Fibroblast of the aortic adventitia (primary cell): ENCODE measurements at regions not wholly inside any gene's neighbourhood (a gene's known extent, or its start where the extent isn't known, plus 50 kb on each side); places are given as distances from the start of the nearest gene placed in this dataset.
A peak's percentile ranks its signal among the peaks of the same experiment; 100 is the strongest.

ENCODE experiments used
- DNase-seq: peaks from one replicate; pipeline ENCODE4 v3.0.0-alpha.2; 2010; ENCODE audit warnings: low read depth
- H3K4me3 ChIP-seq: 2 replicates; pipeline ENCODE4 v1.5.1; 2011; ENCODE audit warnings: low read depth, mild to moderate bottlenecking, control low read depth, low read length, moderate library complexity
- TF ChIP-seq, protein P1 (sequence below): IDR thresholded peaks from 2 replicates; pipeline ENCODE4 v1.5.1; 2011; ENCODE audit warnings: mild to moderate bottlenecking, low read length, control low read depth, inconsistent platforms; ENCODE audit not compliant: insufficient read depth

DNA sequence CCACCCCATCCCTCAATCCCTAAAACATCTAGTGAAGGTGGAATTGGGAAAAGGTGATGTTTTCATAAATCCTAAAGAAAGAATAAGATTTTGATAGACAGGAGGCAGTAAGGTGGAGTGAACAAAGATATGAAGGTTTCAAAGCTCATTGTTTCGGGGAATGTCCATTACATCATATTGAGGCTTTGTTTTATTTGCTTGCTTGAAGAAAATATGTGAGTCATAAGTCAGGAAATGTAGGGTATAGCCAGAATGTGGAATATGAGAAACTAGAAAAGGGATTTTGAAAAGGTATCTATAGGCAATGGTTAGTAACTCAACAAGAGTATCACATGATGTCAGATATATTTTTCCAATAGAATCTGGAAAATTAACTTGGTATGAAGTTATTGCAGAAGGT lies 1178.5 kb upstream of the ACVR2A start:
- DNase-seq: no peak
- TF ChIP-seq, protein P1, sequence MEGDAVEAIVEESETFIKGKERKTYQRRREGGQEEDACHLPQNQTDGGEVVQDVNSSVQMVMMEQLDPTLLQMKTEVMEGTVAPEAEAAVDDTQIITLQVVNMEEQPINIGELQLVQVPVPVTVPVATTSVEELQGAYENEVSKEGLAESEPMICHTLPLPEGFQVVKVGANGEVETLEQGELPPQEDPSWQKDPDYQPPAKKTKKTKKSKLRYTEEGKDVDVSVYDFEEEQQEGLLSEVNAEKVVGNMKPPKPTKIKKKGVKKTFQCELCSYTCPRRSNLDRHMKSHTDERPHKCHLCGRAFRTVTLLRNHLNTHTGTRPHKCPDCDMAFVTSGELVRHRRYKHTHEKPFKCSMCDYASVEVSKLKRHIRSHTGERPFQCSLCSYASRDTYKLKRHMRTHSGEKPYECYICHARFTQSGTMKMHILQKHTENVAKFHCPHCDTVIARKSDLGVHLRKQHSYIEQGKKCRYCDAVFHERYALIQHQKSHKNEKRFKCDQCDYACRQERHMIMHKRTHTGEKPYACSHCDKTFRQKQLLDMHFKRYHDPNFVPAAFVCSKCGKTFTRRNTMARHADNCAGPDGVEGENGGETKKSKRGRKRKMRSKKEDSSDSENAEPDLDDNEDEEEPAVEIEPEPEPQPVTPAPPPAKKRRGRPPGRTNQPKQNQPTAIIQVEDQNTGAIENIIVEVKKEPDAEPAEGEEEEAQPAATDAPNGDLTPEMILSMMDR: no peak
- no peak overlapping the region for H3K4me3 ChIP-seq

DNA sequence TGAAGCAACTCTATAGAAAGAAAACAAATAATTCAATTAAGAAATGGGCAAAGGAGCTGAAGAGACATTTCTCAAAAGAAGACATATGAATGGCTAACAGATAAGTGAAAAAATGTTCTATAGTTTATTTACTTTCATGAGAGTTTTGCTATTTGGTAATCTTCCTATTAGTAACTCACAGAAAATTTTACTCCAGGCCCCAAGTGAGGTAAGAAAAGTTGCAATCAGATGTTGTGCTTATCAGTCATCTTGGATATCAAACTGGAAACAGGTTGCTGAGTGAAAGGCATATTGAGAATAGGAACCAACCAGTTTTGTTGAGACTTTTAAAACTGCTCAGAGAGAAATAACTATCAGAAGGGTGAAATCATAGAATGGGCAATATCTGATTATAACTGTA lies 1179.0 kb upstream of the ACVR2A start:
- H3K4me3 ChIP-seq: no peak overlapping the region
- DNase-seq: no peak
- TF ChIP-seq, protein P1: no peak

- TF ChIP-seq, protein P1: peak; percentile 67
- DNase-seq: peak; percentile 61
- no peak overlapping the region for H3K4me3 ChIP-seq
Observed at GRCh38 chr2:146661473-146662096, 1183.2 kb upstream of the ACVR2A start.

DNA sequence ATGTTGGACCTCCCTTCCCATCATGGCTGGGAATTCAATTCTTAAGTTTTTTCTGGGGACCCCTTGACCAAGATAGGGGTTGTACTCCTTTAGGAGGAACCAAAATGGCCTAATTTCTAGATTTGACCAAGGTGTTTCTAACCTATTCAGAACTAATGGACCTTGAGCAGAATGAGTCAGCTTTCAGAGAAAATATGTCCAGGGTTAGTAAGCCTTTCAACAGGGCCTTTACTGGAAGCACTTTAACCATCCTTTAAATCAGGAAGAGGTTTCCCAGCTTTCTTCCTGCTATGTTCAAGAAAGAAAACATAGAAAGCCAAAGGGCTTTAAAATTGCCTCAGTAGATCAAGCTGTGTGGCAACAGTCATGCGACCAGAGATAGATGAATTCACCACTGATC lies 1184.9 kb upstream of the ACVR2A start:
- no peak for DNase-seq
- no peak overlapping the region for H3K4me3 ChIP-seq
- TF ChIP-seq, protein P1: no peak

GRCh38 chr2:146652311-146652710 lies 1192.5 kb upstream of the ACVR2A start:
- DNase-seq: no peak
- TF ChIP-seq, protein P1: no peak
- no peak overlapping the region for H3K4me3 ChIP-seq

DNA sequence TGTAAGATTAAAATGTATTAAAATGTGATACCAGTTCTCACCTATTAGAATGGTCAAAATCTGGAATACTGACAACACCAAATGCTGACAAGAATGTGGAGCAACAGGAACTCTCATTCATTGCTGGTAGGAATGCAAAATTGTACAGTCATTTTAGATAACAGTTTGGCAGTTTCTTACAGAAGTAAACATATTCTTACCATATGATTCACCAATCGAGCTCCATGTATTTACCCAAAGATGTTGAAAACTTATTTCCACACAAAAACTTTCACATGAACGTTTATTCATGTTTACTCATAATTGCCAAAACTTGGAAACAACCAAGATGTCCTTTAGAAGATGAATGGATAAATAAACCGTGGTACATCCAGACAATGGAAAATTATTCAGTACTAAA lies 1193.5 kb upstream of the ACVR2A start:
- TF ChIP-seq, protein P1: no peak
- no peak overlapping the region for H3K4me3 ChIP-seq
- DNase-seq: no peak

DNA sequence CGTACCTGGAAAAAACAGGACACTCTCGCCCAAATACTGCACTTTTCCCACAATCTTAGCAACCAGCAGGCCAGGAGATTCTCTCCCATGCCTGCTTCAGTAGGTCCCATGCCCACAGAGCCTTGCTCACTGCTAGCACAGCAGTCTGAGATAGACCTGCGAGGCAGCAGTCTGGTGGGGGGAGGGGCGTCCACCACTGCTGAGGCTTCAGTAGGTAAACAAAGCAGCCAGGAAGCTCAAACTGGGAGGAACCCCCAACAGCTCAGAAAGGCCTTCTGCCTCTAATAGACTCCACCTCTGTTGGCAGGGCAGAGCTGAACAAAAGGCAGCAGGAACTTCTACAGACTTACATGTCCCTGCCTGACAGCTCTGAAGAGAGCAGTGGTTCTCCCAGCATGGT lies 1202.8 kb upstream of the ACVR2A start:
- H3K4me3 ChIP-seq: no peak overlapping the region
- TF ChIP-seq, protein P1: no peak
- no peak for DNase-seq
